Heart right ventricle (tissue), 16 donors: ENCODE measurements at regions not wholly inside any gene's neighbourhood (a gene's known extent, or its start where the extent isn't known, plus 50 kb on each side); places are given as distances from the start of the nearest gene placed in this dataset.
"Not testable (repeated sequence)": the region's sequence is repeated elsewhere in the genome, so short reads cannot be mapped to it uniquely, and the experiment has no call there.

Experiments used
- ATAC-seq, 8 donors: fragments of 200-7000 bp; cut with Tn5 transposase; one replicate each; pipeline ENCODE4 v1.9.1; 2020; ENCODE audit warnings: mild to moderate bottlenecking in 8 of 8, moderate library complexity in 8 of 8, moderate number of reproducible peaks in 1 of 8
- DNase-seq, 2 donors: peaks; one replicate each; pipeline ENCODE4 v3.0.0-alpha.2; 2020
- H3K27ac ChIP-seq, 10 donors: fragments of 200-600 bp; sonication (generic) in 2 of 10; one replicate each; pipeline versions ENCODE4 v1.5.0 to v1.8.0; 2020 to 2022; ENCODE audit warnings: mild to moderate bottlenecking in 3 of 10
- H3K27me3 ChIP-seq, 7 donors: fragments of 200-600 bp; one replicate each; pipeline ENCODE4 v1.8.0; 2021 to 2022; ENCODE audit warnings: mild to moderate bottlenecking in 2 of 7
- H3K36me3 ChIP-seq, 9 donors: fragments of 200-600 bp; sonication (generic) in 1 of 9; one replicate each; pipeline versions ENCODE4 v1.5.0 to v1.8.0; 2020 to 2022; ENCODE audit warnings: mild to moderate bottlenecking in 2 of 9
- H3K4me1 ChIP-seq, 9 donors: fragments of 200-600 bp; sonication (generic) in 1 of 9; one replicate each; pipeline versions ENCODE4 v1.5.0 to v1.8.0; 2020 to 2022; ENCODE audit warnings: mild to moderate bottlenecking in 4 of 9
- H3K4me3 ChIP-seq, 10 donors: fragments of 200-600 bp; sonication (generic) in 2 of 10; one replicate each; pipeline versions ENCODE4 v1.5.0 to v1.8.0; 2020 to 2022; ENCODE audit warnings: mild to moderate bottlenecking in 7 of 10, moderate library complexity in 2 of 10
- H3K9me3 ChIP-seq, 11 donors: fragments of 200-600 bp in 10 of 11; sonication (generic) in 2 of 11; one replicate each; pipeline versions ENCODE4 v1.5.0 to v1.8.0; 2013 to 2022; ENCODE audit warnings: mild to moderate bottlenecking in 2 of 11, control low read depth in 1 of 11, moderate library complexity in 1 of 11
- CTCF ChIP-seq, 9 donors: fragments of 200-600 bp; sonication (generic) in 2 of 9; IDR thresholded peaks; one replicate each; pipeline versions ENCODE4 v1.5.0 to v1.8.0; 2021 to 2022; ENCODE audit warnings: antibody characterized with exemption in 9 of 9, mild to moderate bottlenecking in 5 of 9, moderate library complexity in 1 of 9
- WGBS, 2 donors: extraction: QIAGEN DNeasy Blood & Tissue Kit; methylation state at CpG; one replicate each; pipeline ENCODE4 v1.1.7; 2013; ENCODE audit warnings: inconsistent platforms in 1 of 2; 5-methylcytosine and 5-hydroxymethylcytosine counted together
- intact Hi-C, 10 donors: fragments of 100-400 bp; cut with DNase I; formaldehyde crosslinking; loops; one replicate each; pipeline versions ENCODE4 v1.11.1 to v1.14.2; 2022
- donor health status: Arrhythmogenic right ventricular cardiomyopathy.
- donor health status: ischemic (EF 13 %, LVEDD 7.1; RV severe dilation, severe dysfunction).
- donor health status: healthy with polysubstance abuse.
- donor health status: DM: no; HTN: yes; CAD: no.
- donor health status: DM: no; HTN: no; CAD: no.
- donor health status: ischemic (EF 25% LVEDD 6.9; RV normal size, moderate dysfunction).
- donor health status: ischemic (EF 25% LVEDD 5.7; RV mildly dilated, moderate dysfunction).
- donor health status: healthy.
- donor health status: DM: yes; HTN: yes; CAD: no.
- donor health status: Ischemic cardiomyopathy.
- donor health status: ischemic (EF 35%, LVEDD 5.7; RV mildly dilated, moderate dysfunction).
- donor health status: nonischemic (EF 11% LVEDD 7.7; RV severe dilation, severe dysfunction).
- donor health status: DM: yes; HTN: yes; CAD: no.
- donor health status: PGD.
- donor health status: ischemic (EF 29% LVEDD 5.4; RV normal size, mild dysfunction).
- donor health status: nonischemic (EF 23%, LVEDD 6.1; RV moderate dilation, normal function).

GRCh38 chr3:144840866-144841265 is 869.2 kb downstream of the DIPK2A start:
- no peak for ATAC-seq
- intact Hi-C loops = no loop called here
- Histone ChIP-seq H3K27me3 (no peaks in the 10 kb centered on the region), H3K36me3 (no peaks in the 10 kb centered on the region), H3K27ac (no peak overlapping the region), H3K4me1 (no peaks in the 10 kb centered on the region), H3K9me3 (peaks cover 0 to 25% (median 9%) of the 10 kb centered on the region in 11 donors), H3K4me3 (no peak overlapping the region)
- DNase-seq = no peak
- TF ChIP-seq CTCF (IDR thresholded peaks at IDR 0.05) = no peak
- WGBS, 2 donors = 42 to 58% methylated on average over 1 of the region's 1 CpG

GRCh38 chr3:144843099-144843498 is 871.5 kb downstream of the DIPK2A start:
- no peaks in the 10 kb centered on the region for H3K4me1 ChIP-seq
- ATAC-seq (no peak), DNase-seq (no peak)
- 85 to 87% methylated on average over 8 of the region's 8 CpGs for WGBS, 2 donors
- peaks cover 0 to 17% (median 9%) of the 10 kb centered on the region in 11 donors for H3K9me3 ChIP-seq
- no peak overlapping the region for H3K27ac ChIP-seq
- intact Hi-C loops = no loop called here
- no peak overlapping the region for H3K4me3 ChIP-seq
- no peaks in the 10 kb centered on the region for H3K36me3 ChIP-seq
- TF ChIP-seq CTCF (IDR thresholded peaks at IDR 0.05) = no peak
- H3K27me3 ChIP-seq = no peaks in the 10 kb centered on the region

- Histone ChIP-seq H3K4me3 (no peak overlapping the region), H3K9me3 (no peaks in the 10 kb centered on the region), H3K27ac (no peak overlapping the region), H3K27me3 (no peaks in the 10 kb centered on the region), H3K36me3 (no peaks in the 10 kb centered on the region), H3K4me1 (no peaks in the 10 kb centered on the region)
- ATAC-seq = no peak
- no peak for DNase-seq
- intact Hi-C loops = no loop called here
- TF ChIP-seq CTCF (IDR thresholded peaks at IDR 0.05) = no peak
Measured at GRCh38 chr3:144852999-144853398, 881.4 kb downstream of the DIPK2A start.

- WGBS, 2 donors = 93% methylated on average over 9 of the region's 9 CpGs
- H3K27ac ChIP-seq, H3K4me3 ChIP-seq, H3K4me1 ChIP-seq, H3K27me3 ChIP-seq, intact Hi-C loops, DNase-seq, H3K36me3 ChIP-seq, ATAC-seq, H3K9me3 ChIP-seq: not testable (repeated sequence)
Measured at GRCh38 chr3:144854020-144854419, 882.4 kb downstream of the DIPK2A start.

GRCh38 chr3:144859161-144859560 is 887.5 kb downstream of the DIPK2A start:
- intact Hi-C loops = no loop called here
- H3K36me3 ChIP-seq = no peaks in the 10 kb centered on the region
- WGBS, 2 donors = 81 to 87% methylated on average over 3 of the region's 3 CpGs
- DNase-seq = no peak
- no peaks in the 10 kb centered on the region for H3K4me1 ChIP-seq
- H3K27ac ChIP-seq = no peak overlapping the region
- no peaks in the 10 kb centered on the region for H3K27me3 ChIP-seq
- no peak overlapping the region for H3K4me3 ChIP-seq
- no peak for ATAC-seq
- no peak for TF ChIP-seq CTCF (IDR thresholded peaks at IDR 0.05)
- H3K9me3 ChIP-seq = no peaks in the 10 kb centered on the region
